ENCODE measurements at regions not wholly inside any gene's neighbourhood (a gene's known extent, or its start where the extent isn't known, plus 50 kb on each side); places are given as distances from the start of the nearest gene placed in this dataset.

- DNase-seq = no peak
- H3K4me3 ChIP-seq (ENCODE audit: low read depth, low read length) = no peak overlapping the region
- no peaks in the 10 kb centered on the region for H3K9me3 ChIP-seq (ENCODE audit: severe bottlenecking)
- H3K27me3 ChIP-seq (ENCODE audit: insufficient read depth, low read depth, severe bottlenecking) = no peaks in the 10 kb centered on the region
- H3K36me3 ChIP-seq = no peaks in the 10 kb centered on the region
- no peak for TF ChIP-seq CTCF (IDR thresholded peaks at IDR 0.05; ENCODE audit: low read depth, low read length)
- no peak overlapping the region for H3K27ac ChIP-seq
Measured at GRCh38 chr15:61641645-61642044, 412.5 kb upstream of the RORA start.

GRCh38 chr15:61640756-61641155 lies 411.7 kb upstream of the RORA start:
- no peak for DNase-seq
- H3K36me3 ChIP-seq = no peaks in the 10 kb centered on the region
- no peak for TF ChIP-seq CTCF (IDR thresholded peaks at IDR 0.05; ENCODE audit: low read depth, low read length)

GRCh38 chr15:61639491-61639890 lies 410.4 kb upstream of the RORA start:
- no peaks in the 10 kb centered on the region for H3K9me3 ChIP-seq (ENCODE audit: severe bottlenecking)
- H3K27me3 ChIP-seq (ENCODE audit: insufficient read depth, low read depth, severe bottlenecking) = no peaks in the 10 kb centered on the region
- TF ChIP-seq CTCF (IDR thresholded peaks at IDR 0.05; ENCODE audit: low read depth, low read length) = no peak
- DNase-seq = peak; percentile 80
- no peak overlapping the region for H3K4me3 ChIP-seq (ENCODE audit: low read depth, low read length)
- no peaks in the 10 kb centered on the region for H3K36me3 ChIP-seq
- peak overlapping the region; percentile 76 for H3K27ac ChIP-seq

More at GRCh38 chr15:61640756-61641155, 411.7 kb upstream of the RORA start:
- H3K27ac ChIP-seq = peak overlapping the region; percentile 19
- H3K27me3 ChIP-seq (ENCODE audit: insufficient read depth, low read depth, severe bottlenecking) = no peaks in the 10 kb centered on the region
- H3K9me3 ChIP-seq (ENCODE audit: severe bottlenecking) = no peaks in the 10 kb centered on the region
- H3K4me3 ChIP-seq (ENCODE audit: low read depth, low read length) = no peak overlapping the region

GRCh38 chr15:61634837-61635236 lies 405.7 kb upstream of the RORA start:
- H3K27me3 ChIP-seq (ENCODE audit: insufficient read depth, low read depth, severe bottlenecking) = no peaks in the 10 kb centered on the region
- H3K4me3 ChIP-seq (ENCODE audit: low read depth, low read length) = no peak overlapping the region
- no peak for TF ChIP-seq CTCF (IDR thresholded peaks at IDR 0.05; ENCODE audit: low read depth, low read length)
- no peak overlapping the region for H3K27ac ChIP-seq
- H3K36me3 ChIP-seq = no peaks in the 10 kb centered on the region
- DNase-seq = no peak
- H3K9me3 ChIP-seq (ENCODE audit: severe bottlenecking) = no peaks in the 10 kb centered on the region

GRCh38 chr15:61633951-61634350 lies 404.8 kb upstream of the RORA start:
- Histone ChIP-seq H3K4me3 (ENCODE audit: low read depth, low read length) (no peak overlapping the region), H3K27me3 (ENCODE audit: insufficient read depth, low read depth, severe bottlenecking) (no peaks in the 10 kb centered on the region), H3K36me3 (no peaks in the 10 kb centered on the region), H3K9me3 (ENCODE audit: severe bottlenecking) (no peaks in the 10 kb centered on the region), H3K27ac (no peak overlapping the region)
- TF ChIP-seq CTCF (IDR thresholded peaks at IDR 0.05; ENCODE audit: low read depth, low read length) = no peak
- no peak for DNase-seq

GRCh38 chr15:61629269-61629668 lies 400.2 kb upstream of the RORA start:
- TF ChIP-seq CTCF (IDR thresholded peaks at IDR 0.05; ENCODE audit: low read depth, low read length) = no peak
- no peaks in the 10 kb centered on the region for H3K27me3 ChIP-seq (ENCODE audit: insufficient read depth, low read depth, severe bottlenecking)
- no peak for DNase-seq
- no peak overlapping the region for H3K4me3 ChIP-seq (ENCODE audit: low read depth, low read length)
- H3K9me3 ChIP-seq (ENCODE audit: severe bottlenecking) = no peaks in the 10 kb centered on the region
- no peak overlapping the region for H3K27ac ChIP-seq
- no peaks in the 10 kb centered on the region for H3K36me3 ChIP-seq

Measured in WERI-Rb-1 (cell line).